ENCODE measurements at regions not wholly inside any gene's neighbourhood (a gene's known extent, or its start where the extent isn't known, plus 50 kb on each side); places are given as distances from the start of the nearest gene placed in this dataset.

DNA sequence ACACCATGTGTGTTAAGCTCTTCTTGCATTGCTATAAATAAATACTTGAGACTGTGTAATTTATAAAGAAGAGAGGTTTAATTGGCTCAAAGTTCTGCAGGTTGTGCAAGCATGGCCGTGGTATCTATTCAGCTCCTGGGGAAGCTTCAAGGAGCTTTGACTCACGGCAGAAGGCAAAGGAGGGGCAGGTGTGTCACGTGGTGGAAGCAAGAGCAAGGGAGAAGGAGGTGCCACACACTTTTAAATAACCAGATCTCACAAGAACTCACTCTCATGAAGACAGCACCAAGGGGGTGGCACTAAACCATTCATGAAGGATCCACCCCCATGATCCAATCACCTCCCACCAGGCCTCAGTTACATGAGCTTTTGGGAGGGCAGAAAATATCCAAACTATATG lies 193.7 kb downstream of the ERMARD start:
- H3K4me3 ChIP-seq (ENCODE audit: low read length), result no peak overlapping the region
- no peaks in the 10 kb centered on the region for H3K4me1 ChIP-seq (ENCODE audit: insufficient read depth, low read length)
- peaks cover 13% of the 10 kb centered on the region; the same call in 1 of the 2 replicates for H3K27me3 ChIP-seq (ENCODE audit: insufficient read depth, low read length)
- H3K9ac ChIP-seq (ENCODE audit: low read depth, low read length), result no peak overlapping the region
- WGBS, result 59% methylated on average over 3 of the region's 3 CpGs
- no peaks in the 10 kb centered on the region for H3K36me3 ChIP-seq (ENCODE audit: insufficient read depth, low read length)
- H3K27ac ChIP-seq (ENCODE audit: low read depth, low read length), result no peak overlapping the region
- H3K9me3 ChIP-seq (ENCODE audit: insufficient read depth, low read depth, low read length), result no peaks in the 10 kb centered on the region

GRCh38 chr6:169944415-169944814 lies 193.0 kb downstream of the ERMARD start:
- Histone ChIP-seq H3K27ac (ENCODE audit: low read depth, low read length) (no peak overlapping the region), H3K27me3 (ENCODE audit: insufficient read depth, low read length) (peaks cover 19% of the 10 kb centered on the region; the same call in 1 of the 2 replicates), H3K4me3 (ENCODE audit: low read length) (no peak overlapping the region)

DNA sequence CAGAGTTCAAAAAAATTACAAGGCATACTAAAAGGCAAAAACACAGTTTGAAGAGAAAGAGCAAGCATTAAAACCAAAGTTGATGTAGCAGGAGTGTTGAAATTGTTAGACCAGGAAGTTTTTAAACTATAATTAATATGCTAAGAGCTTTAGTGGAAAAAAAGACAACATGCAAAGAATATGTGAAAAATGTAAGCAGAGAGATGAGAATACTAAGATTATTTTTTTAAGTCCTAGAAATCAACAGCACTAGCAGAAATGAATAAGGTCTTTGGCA lies 192.6 kb downstream of the ERMARD start:
- no peak overlapping the region for H3K9ac ChIP-seq (ENCODE audit: low read depth, low read length)
- no peaks in the 10 kb centered on the region for H3K36me3 ChIP-seq (ENCODE audit: insufficient read depth, low read length)
- no peaks in the 10 kb centered on the region for H3K9me3 ChIP-seq (ENCODE audit: insufficient read depth, low read depth, low read length)
- H3K27ac ChIP-seq (ENCODE audit: low read depth, low read length), result no peak overlapping the region
- H3K4me3 ChIP-seq (ENCODE audit: low read length), result no peak overlapping the region
- no peaks in the 10 kb centered on the region for H3K4me1 ChIP-seq (ENCODE audit: insufficient read depth, low read length)
- H3K27me3 ChIP-seq (ENCODE audit: insufficient read depth, low read length), result peaks cover 22% of the 10 kb centered on the region

More at GRCh38 chr6:169944415-169944814, 193.0 kb downstream of the ERMARD start:
- Histone ChIP-seq H3K9ac (ENCODE audit: low read depth, low read length) (no peak overlapping the region), H3K36me3 (ENCODE audit: insufficient read depth, low read length) (no peaks in the 10 kb centered on the region), H3K9me3 (ENCODE audit: insufficient read depth, low read depth, low read length) (no peaks in the 10 kb centered on the region), H3K4me1 (ENCODE audit: insufficient read depth, low read length) (no peaks in the 10 kb centered on the region)

DNA sequence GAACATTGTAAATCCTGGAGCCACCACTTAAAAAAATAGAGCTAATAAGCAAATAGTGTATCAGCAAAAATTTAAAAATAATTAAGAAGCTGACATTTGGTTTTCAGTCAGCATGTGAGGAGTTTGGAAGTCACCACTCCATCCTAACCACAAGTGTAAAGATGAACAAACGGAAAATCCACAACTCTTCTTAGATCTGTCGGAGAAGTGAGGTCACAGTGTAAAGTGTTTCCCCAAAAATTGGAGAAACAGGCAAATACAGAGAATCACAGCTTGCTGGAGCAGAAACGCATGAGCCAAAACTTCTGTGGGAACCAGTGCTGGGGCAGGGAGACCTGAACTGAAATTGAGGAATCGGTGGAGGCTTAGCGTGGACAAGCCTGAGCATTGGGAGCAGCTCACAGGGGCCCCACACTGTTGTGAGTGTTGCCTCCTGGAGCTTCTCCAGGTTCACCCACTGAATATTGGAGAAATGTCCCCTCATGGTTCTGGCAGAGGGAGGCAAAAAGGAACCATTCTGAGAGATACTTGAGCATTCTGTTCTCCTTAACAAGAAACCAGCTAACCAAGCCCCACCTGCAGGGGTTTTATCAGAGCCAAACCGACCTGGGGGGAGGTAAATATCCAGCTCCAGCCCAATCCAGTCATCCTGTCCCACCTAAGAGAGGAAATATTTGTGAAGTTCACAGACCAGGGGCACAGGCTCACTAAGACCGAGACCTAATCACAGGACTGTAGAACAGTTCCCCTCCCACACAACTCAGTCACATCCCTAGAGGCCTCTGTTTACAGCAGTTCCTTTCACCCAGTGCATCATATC lies 192.0 kb downstream of the ERMARD start:
- H3K27ac ChIP-seq (ENCODE audit: low read depth, low read length), result no peak overlapping the region
- H3K36me3 ChIP-seq (ENCODE audit: insufficient read depth, low read length), result no peaks in the 10 kb centered on the region
- 78% methylated on average over 6 of the region's 7 CpGs for WGBS
- no peaks in the 10 kb centered on the region for H3K9me3 ChIP-seq (ENCODE audit: insufficient read depth, low read depth, low read length)
- peaks cover 28% of the 10 kb centered on the region for H3K27me3 ChIP-seq (ENCODE audit: insufficient read depth, low read length)
- no peak overlapping the region for H3K9ac ChIP-seq (ENCODE audit: low read depth, low read length)
- no peaks in the 10 kb centered on the region for H3K4me1 ChIP-seq (ENCODE audit: insufficient read depth, low read length)
- no peak overlapping the region for H3K4me3 ChIP-seq (ENCODE audit: low read length)

- Histone ChIP-seq H3K4me3 (ENCODE audit: low read length) (no peak overlapping the region), H3K36me3 (ENCODE audit: insufficient read depth, low read length) (no peaks in the 10 kb centered on the region), H3K9me3 (ENCODE audit: insufficient read depth, low read depth, low read length) (no peaks in the 10 kb centered on the region), H3K9ac (ENCODE audit: low read depth, low read length) (no peak overlapping the region), H3K4me1 (ENCODE audit: insufficient read depth, low read length) (no peaks in the 10 kb centered on the region), H3K27ac (ENCODE audit: low read depth, low read length) (no peak overlapping the region), H3K27me3 (ENCODE audit: insufficient read depth, low read length) (peaks cover 40% of the 10 kb centered on the region)
Observed at GRCh38 chr6:169942173-169942572, 190.8 kb downstream of the ERMARD start.

- no peaks in the 10 kb centered on the region for H3K36me3 ChIP-seq (ENCODE audit: insufficient read depth, low read length)
- H3K9me3 ChIP-seq (ENCODE audit: insufficient read depth, low read depth, low read length), result no peaks in the 10 kb centered on the region
- peaks cover 55% of the 10 kb centered on the region for H3K27me3 ChIP-seq (ENCODE audit: insufficient read depth, low read length)
- H3K4me1 ChIP-seq (ENCODE audit: insufficient read depth, low read length), result no peaks in the 10 kb centered on the region
- H3K27ac ChIP-seq (ENCODE audit: low read depth, low read length), result no peak overlapping the region
- WGBS, result 86% methylated on average over 26 of the region's 26 CpGs
- H3K9ac ChIP-seq (ENCODE audit: low read depth, low read length), result no peak overlapping the region
- no peak overlapping the region for H3K4me3 ChIP-seq (ENCODE audit: low read length)
Observed at GRCh38 chr6:169940481-169941271, 189.3 kb downstream of the ERMARD start.

DNA sequence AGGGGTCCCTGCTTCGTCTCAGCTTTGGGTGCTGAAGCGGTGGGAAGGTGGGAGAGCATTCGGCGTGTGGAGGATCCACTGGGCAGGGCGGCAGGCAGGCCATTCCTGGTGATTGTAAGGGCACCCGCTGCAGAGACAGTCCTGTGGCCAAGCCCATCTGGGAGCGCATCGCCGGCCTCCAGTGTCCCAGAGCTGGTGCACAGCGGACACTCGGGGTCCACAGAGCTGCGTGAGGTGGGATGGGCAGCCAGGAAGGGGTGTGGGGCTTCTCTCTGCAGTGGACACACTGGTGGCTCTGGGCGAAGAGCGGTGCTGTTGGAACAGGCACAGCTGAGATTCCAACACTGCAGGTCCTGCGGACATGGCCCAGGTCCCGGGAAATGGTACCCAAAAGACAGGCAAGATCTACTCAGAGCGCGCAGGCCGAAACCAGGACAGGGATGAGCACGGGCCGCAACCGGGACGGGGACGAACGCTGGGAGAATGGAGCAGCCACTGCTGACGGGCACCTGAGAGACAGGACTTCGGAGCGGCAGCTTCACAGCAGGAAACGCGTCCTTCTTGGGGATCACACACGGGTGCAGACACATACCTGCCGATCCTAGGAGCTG lies 188.2 kb downstream of the ERMARD start:
- Histone ChIP-seq H3K9me3 (ENCODE audit: insufficient read depth, low read depth, low read length) (no peaks in the 10 kb centered on the region), H3K27ac (ENCODE audit: low read depth, low read length) (no peak overlapping the region), H3K27me3 (ENCODE audit: insufficient read depth, low read length) (peaks cover 66% of the 10 kb centered on the region), H3K4me3 (ENCODE audit: low read length) (no peak overlapping the region), H3K9ac (ENCODE audit: low read depth, low read length) (no peak overlapping the region), H3K4me1 (ENCODE audit: insufficient read depth, low read length) (no peaks in the 10 kb centered on the region), H3K36me3 (ENCODE audit: insufficient read depth, low read length) (no peaks in the 10 kb centered on the region)
- 92% methylated on average over 32 of the region's 32 CpGs for WGBS

DNA sequence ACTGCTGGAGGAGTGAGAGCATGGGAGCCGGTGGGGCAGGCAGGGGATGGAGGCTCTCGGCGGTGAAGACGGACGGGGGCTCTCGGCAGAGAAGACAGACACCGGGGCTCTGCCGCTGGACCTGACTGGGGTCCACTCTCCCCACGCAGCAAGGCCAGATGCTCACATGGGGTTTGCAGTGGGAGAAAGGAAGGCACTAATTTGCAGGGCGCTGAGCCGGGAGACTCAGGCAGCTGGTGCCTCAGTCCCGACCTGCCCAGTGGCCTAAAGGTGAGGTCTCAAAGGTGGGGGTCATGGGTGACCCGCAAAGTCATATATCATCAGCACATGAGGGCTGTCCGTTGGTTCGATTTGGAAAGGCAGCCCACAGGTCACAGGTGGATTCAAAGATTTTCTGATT lies 187.3 kb downstream of the ERMARD start:
- H3K9ac ChIP-seq (ENCODE audit: low read depth, low read length), result no peak overlapping the region
- H3K4me3 ChIP-seq (ENCODE audit: low read length), result no peak overlapping the region
- H3K27me3 ChIP-seq (ENCODE audit: insufficient read depth, low read length), result peaks cover 75% of the 10 kb centered on the region
- 94% methylated on average over 15 of the region's 15 CpGs for WGBS
- no peaks in the 10 kb centered on the region for H3K36me3 ChIP-seq (ENCODE audit: insufficient read depth, low read length)
- no peaks in the 10 kb centered on the region for H3K4me1 ChIP-seq (ENCODE audit: insufficient read depth, low read length)
- no peaks in the 10 kb centered on the region for H3K9me3 ChIP-seq (ENCODE audit: insufficient read depth, low read depth, low read length)
- H3K27ac ChIP-seq (ENCODE audit: low read depth, low read length), result no peak overlapping the region

GRCh38 chr6:169938262-169938701 lies 186.9 kb downstream of the ERMARD start:
- Histone ChIP-seq H3K27ac (ENCODE audit: low read depth, low read length) (no peak overlapping the region), H3K4me1 (ENCODE audit: insufficient read depth, low read length) (no peaks in the 10 kb centered on the region), H3K36me3 (ENCODE audit: insufficient read depth, low read length) (no peaks in the 10 kb centered on the region), H3K4me3 (ENCODE audit: low read length) (no peak overlapping the region), H3K27me3 (ENCODE audit: insufficient read depth, low read length) (peaks cover 73% of the 10 kb centered on the region), H3K9me3 (ENCODE audit: insufficient read depth, low read depth, low read length) (no peaks in the 10 kb centered on the region), H3K9ac (ENCODE audit: low read depth, low read length) (no peak overlapping the region)
- 79% methylated on average over 13 of the region's 14 CpGs for whole genome bisulfite sequencing

GRCh38 chr6:169937389-169938261 lies 186.2 kb downstream of the ERMARD start:
- H3K9ac ChIP-seq (ENCODE audit: low read depth, low read length), result no peak overlapping the region
- no peak overlapping the region for H3K4me3 ChIP-seq (ENCODE audit: low read length)
- no peaks in the 10 kb centered on the region for H3K9me3 ChIP-seq (ENCODE audit: insufficient read depth, low read depth, low read length)
- H3K4me1 ChIP-seq (ENCODE audit: insufficient read depth, low read length), result no peaks in the 10 kb centered on the region; the same call in 1 of the 2 replicates
- WGBS, result 79% methylated on average over 23 of the region's 23 CpGs
- H3K36me3 ChIP-seq (ENCODE audit: insufficient read depth, low read length), result no peaks in the 10 kb centered on the region
- no peak overlapping the region for H3K27ac ChIP-seq (ENCODE audit: low read depth, low read length)
- H3K27me3 ChIP-seq (ENCODE audit: insufficient read depth, low read length), result peaks cover 76% of the 10 kb centered on the region

Measured in HUES64 (cell line).